ENCODE measurements at regions not wholly inside any gene's neighbourhood (a gene's known extent, or its start where the extent isn't known, plus 50 kb on each side); places are given as distances from the start of the nearest gene placed in this dataset.

GRCh38 chr19:30086220-30086619 is 144.2 kb downstream of the URI1 start:
- intact Hi-C loops (cut with micrococcal nuclease) (no loop called here), in situ Hi-C loops (cut with MboI) (no loop called here)
- H3K9me1 ChIP-seq (ENCODE audit: control insufficient read depth, insufficient read depth, low read length) = no peaks in the 10 kb centered on the region
- H3K9ac ChIP-seq (ENCODE audit: insufficient read depth in 1 of 2, low read depth in 2 of 2, low read length in 2 of 2) = no peak overlapping the region
- ChIA-PET POLR2A (no interaction called here), CTCF (ENCODE audit: low intra/inter-chr PET ratio) (no interaction called here)
- peaks cover 7% of the 10 kb centered on the region; the same call in 1 of the 2 replicates for H4K20me1 ChIP-seq (replicated peaks; ENCODE audit: control insufficient read depth, insufficient read depth, low read length)
- DNase-seq (ENCODE audit: extremely low read depth in 1 of 4, low spot score in 3 of 4) = no peak
- no peak overlapping the region for H2AFZ ChIP-seq (ENCODE audit: low read depth, low read length)
- H3K36me3 ChIP-seq (ENCODE audit: control insufficient read depth, insufficient read depth, low read length) = no peaks in the 10 kb centered on the region
- BruUV-seq (replicated peaks) = no TSS peak
- TF ChIP-seq NFYB (IDR thresholded peaks at IDR 0.05; ENCODE audit: extremely low read depth, insufficient read length) (no peak), NFE2L1 (tag; IDR thresholded peaks at IDR 0.05; ENCODE audit: borderline replicate concordance, low read depth) (no peak)
- TF ChIP-seq, protein P1, sequence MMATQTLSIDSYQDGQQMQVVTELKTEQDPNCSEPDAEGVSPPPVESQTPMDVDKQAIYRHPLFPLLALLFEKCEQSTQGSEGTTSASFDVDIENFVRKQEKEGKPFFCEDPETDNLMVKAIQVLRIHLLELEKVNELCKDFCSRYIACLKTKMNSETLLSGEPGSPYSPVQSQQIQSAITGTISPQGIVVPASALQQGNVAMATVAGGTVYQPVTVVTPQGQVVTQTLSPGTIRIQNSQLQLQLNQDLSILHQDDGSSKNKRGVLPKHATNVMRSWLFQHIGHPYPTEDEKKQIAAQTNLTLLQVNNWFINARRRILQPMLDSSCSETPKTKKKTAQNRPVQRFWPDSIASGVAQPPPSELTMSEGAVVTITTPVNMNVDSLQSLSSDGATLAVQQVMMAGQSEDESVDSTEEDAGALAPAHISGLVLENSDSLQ (IDR thresholded peaks at IDR 0.05) = peak; percentile 36; the same call in 1 of the 2 replicates
- H3K9me3 ChIP-seq (replicated peaks; ENCODE audit: control insufficient read depth, insufficient read depth, low read depth, low read length) = no peaks in the 10 kb centered on the region
- H3K27me3 ChIP-seq (ENCODE audit: control insufficient read depth in 2 of 2, insufficient read depth in 2 of 2, low read length in 2 of 2) = peaks cover 33 to 76% of the 10 kb centered on the region in 2 experiments
- H3K4me3 ChIP-seq = no peak overlapping the region
- H3K79me2 ChIP-seq (ENCODE audit: control insufficient read depth, insufficient read depth, low read length) = no peaks in the 10 kb centered on the region
- 0% methylated on average over 5 of the region's 5 CpGs for WGBS (ENCODE audit: insufficient coverage, low coverage, missing lambda C conversion rate)
- no peak for ATAC-seq
- H3K4me2 ChIP-seq (ENCODE audit: insufficient read depth, low read length) = no peak overlapping the region
- no peak for FAIRE-seq
- H3K27ac ChIP-seq (ENCODE audit: extremely low read depth, low read depth, low read length) = no peak overlapping the region
- H3K4me1 ChIP-seq (replicated peaks in 1 of 2; ENCODE audit: control insufficient read depth in 2 of 2, insufficient read depth in 2 of 2, low read length in 2 of 2) = no peaks in the 10 kb centered on the region

GRCh38 chr19:30086916-30087315 is 144.9 kb downstream of the URI1 start:
- no peak for DNase-seq (ENCODE audit: extremely low read depth in 1 of 4, low spot score in 3 of 4)
- Histone ChIP-seq H3K27ac (ENCODE audit: extremely low read depth, low read depth, low read length) (no peak overlapping the region), H3K4me2 (ENCODE audit: insufficient read depth, low read length) (no peak overlapping the region), H2AFZ (ENCODE audit: low read depth, low read length) (no peak overlapping the region), H4K20me1 (replicated peaks; ENCODE audit: control insufficient read depth, insufficient read depth, low read length) (peaks cover 7% of the 10 kb centered on the region; the same call in 1 of the 2 replicates), H3K4me3 (no peak overlapping the region), H3K36me3 (ENCODE audit: control insufficient read depth, insufficient read depth, low read length) (no peaks in the 10 kb centered on the region), H3K4me1 (replicated peaks in 1 of 2; ENCODE audit: control insufficient read depth in 2 of 2, insufficient read depth in 2 of 2, low read length in 2 of 2) (no peaks in the 10 kb centered on the region), H3K9ac (ENCODE audit: insufficient read depth in 1 of 2, low read depth in 2 of 2, low read length in 2 of 2) (no peak overlapping the region), H3K9me1 (ENCODE audit: control insufficient read depth, insufficient read depth, low read length) (no peaks in the 10 kb centered on the region), H3K27me3 (ENCODE audit: control insufficient read depth in 2 of 2, insufficient read depth in 2 of 2, low read length in 2 of 2) (peaks cover 33 to 76% of the 10 kb centered on the region in 2 experiments), H3K9me3 (replicated peaks; ENCODE audit: control insufficient read depth, insufficient read depth, low read depth, low read length) (no peaks in the 10 kb centered on the region), H3K79me2 (ENCODE audit: control insufficient read depth, insufficient read depth, low read length) (no peaks in the 10 kb centered on the region)
- intact Hi-C loops (cut with micrococcal nuclease) (no loop called here), in situ Hi-C loops (cut with MboI) (no loop called here)
- no peak for ATAC-seq
- ChIA-PET CTCF (ENCODE audit: low intra/inter-chr PET ratio) (no interaction called here), POLR2A (no interaction called here)
- no TSS peak for BruUV-seq (replicated peaks)
- no peak for FAIRE-seq
- no peak for TF ChIP-seq ZNF764 (CRISPR knock-in tag; IDR thresholded peaks at IDR 0.05; ENCODE audit: low read depth)
- no peak for TF ChIP-seq ILK (tag; IDR thresholded peaks at IDR 0.05; ENCODE audit: borderline replicate concordance, low read depth)
- 8% methylated on average over 10 of the region's 10 CpGs for WGBS (ENCODE audit: insufficient coverage, low coverage, missing lambda C conversion rate)

Data from K562 (cell line).